ENCODE measurements at regions not wholly inside any gene's neighbourhood (a gene's known extent, or its start where the extent isn't known, plus 50 kb on each side); places are given as distances from the start of the nearest gene placed in this dataset.

DNA sequence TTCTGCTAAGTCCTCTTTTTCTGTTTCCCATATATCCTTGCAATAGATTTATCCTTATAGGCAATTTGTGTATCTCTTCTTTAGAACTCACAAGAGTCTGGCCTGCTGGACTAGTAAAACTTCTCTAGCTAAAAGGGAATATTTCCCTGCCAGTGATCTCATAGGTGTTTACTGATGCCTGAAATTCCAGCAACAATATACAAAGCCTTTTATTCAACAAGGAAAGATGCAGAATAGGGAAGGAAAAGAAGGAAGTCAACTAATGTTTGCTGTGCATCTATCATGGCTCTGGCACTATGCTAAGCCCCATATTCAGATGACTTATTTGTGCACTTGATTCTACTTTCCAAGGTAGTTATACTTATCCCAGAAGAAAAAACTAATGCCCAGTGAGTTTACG lies 160.0 kb upstream of the DMRTA1 start:
- TF ChIP-seq, protein P1, sequence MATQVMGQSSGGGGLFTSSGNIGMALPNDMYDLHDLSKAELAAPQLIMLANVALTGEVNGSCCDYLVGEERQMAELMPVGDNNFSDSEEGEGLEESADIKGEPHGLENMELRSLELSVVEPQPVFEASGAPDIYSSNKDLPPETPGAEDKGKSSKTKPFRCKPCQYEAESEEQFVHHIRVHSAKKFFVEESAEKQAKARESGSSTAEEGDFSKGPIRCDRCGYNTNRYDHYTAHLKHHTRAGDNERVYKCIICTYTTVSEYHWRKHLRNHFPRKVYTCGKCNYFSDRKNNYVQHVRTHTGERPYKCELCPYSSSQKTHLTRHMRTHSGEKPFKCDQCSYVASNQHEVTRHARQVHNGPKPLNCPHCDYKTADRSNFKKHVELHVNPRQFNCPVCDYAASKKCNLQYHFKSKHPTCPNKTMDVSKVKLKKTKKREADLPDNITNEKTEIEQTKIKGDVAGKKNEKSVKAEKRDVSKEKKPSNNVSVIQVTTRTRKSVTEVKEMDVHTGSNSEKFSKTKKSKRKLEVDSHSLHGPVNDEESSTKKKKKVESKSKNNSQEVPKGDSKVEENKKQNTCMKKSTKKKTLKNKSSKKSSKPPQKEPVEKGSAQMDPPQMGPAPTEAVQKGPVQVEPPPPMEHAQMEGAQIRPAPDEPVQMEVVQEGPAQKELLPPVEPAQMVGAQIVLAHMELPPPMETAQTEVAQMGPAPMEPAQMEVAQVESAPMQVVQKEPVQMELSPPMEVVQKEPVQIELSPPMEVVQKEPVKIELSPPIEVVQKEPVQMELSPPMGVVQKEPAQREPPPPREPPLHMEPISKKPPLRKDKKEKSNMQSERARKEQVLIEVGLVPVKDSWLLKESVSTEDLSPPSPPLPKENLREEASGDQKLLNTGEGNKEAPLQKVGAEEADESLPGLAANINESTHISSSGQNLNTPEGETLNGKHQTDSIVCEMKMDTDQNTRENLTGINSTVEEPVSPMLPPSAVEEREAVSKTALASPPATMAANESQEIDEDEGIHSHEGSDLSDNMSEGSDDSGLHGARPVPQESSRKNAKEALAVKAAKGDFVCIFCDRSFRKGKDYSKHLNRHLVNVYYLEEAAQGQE (IDR thresholded peaks at IDR 0.05; ENCODE audit: insufficient read depth in 1 of 2, low read depth in 2 of 2, low read length in 2 of 2) = no peak
- TF ChIP-seq POLR2AphosphoS5 (IDR thresholded peaks at IDR 0.05; ENCODE audit: low read depth, low read length) (no peak), SIN3A (IDR thresholded peaks at IDR 0.05; ENCODE audit: borderline replicate concordance, insufficient read depth, low read length) (no peak)

DNA sequence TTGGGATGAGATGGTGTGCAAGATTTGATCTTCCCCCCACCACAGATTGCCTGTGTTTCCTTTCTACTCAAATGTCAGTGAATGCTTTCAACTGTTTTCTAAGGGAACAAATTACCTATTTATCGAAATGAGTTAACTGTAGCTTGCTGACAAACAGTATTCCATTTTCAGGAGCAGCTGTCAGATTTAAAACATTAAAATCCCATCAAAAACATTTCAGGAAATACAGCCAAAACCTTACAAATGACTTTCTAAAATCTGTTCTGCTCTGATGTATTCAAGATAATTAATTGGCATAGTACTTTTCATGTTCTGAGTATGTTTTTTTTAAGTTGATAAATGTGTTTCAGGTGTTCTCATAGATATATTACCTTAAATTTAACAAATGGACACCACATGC lies 158.0 kb upstream of the DMRTA1 start:
- TF ChIP-seq TAF1 (IDR thresholded peaks at IDR 0.05; ENCODE audit: borderline replicate concordance, insufficient read depth, low read length) = no peak
- no peak for TF ChIP-seq POLR2AphosphoS5 (IDR thresholded peaks at IDR 0.05; ENCODE audit: low read depth, low read length)
- TF ChIP-seq SIN3A (IDR thresholded peaks at IDR 0.05; ENCODE audit: borderline replicate concordance, insufficient read depth, low read length) = no peak
- TF ChIP-seq FOXP2 (optimal IDR thresholded peaks at IDR 0.05; ENCODE audit: borderline replicate concordance, extremely low read depth, extremely low read length, insufficient read depth) = no peak
- TF ChIP-seq, protein P1 (IDR thresholded peaks at IDR 0.05; ENCODE audit: insufficient read depth in 1 of 2, low read depth in 2 of 2, low read length in 2 of 2) = no peak

DNA sequence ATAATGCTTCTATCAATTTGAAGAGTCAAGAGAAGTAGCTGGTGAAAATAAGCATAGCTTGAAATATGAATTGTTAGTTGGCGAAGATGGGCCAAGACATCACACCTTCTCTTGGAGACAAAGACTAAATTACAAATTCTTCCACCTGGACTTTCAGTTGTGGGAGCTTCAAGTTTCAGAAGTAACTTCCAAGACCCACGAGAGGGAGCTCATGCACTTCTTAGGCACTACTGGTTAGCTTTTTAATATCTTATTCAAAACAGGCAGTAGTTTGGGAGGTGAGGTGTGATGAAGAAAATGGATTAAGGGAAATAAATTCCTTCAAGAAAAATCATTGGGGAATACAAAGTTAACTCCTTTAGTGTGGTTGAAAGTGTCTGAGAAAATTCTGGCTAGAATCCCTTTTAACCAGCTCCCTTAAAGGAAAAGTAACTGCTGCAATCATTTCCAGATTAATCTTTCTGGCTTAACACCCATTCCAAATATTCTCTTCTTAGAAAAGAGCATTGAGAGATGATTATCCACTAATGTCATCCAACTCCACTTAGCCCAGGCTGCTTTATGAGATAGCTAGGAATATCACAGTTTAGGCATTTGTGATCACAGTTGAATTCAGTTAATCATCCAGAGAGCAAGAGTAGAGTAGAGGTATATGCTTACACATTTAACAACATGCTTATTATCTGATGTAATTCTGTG lies 139.5 kb upstream of the DMRTA1 start:
- TF ChIP-seq POLR2AphosphoS5 (IDR thresholded peaks at IDR 0.05; ENCODE audit: low read depth, low read length) (no peak), SIN3A (IDR thresholded peaks at IDR 0.05; ENCODE audit: borderline replicate concordance, insufficient read depth, low read length) (no peak), FOXP2 (optimal IDR thresholded peaks at IDR 0.05; ENCODE audit: borderline replicate concordance, extremely low read depth, extremely low read length, insufficient read depth) (no peak), TAF1 (IDR thresholded peaks at IDR 0.05; ENCODE audit: borderline replicate concordance, insufficient read depth, low read length) (no peak)
- TF ChIP-seq, protein P1 (IDR thresholded peaks at IDR 0.05; ENCODE audit: insufficient read depth in 1 of 2, low read depth in 2 of 2, low read length in 2 of 2) = no peak

DNA sequence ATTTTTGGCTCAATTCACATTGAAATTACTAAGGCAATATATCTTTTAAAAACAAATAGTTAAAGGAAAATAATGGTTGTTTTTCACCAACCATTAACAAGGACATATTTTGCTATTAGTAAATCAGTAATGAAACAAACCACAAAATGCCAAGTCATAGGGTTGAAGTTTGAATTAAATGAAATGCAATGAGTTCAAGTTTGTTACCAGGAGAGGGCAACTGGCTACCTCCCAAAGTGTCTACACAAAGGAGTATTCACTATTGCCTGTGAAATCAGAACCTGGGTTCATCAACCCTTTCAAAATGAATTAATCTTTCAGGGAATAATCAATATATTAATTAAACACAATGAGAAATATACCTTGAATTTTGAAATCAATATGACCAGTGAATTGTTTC lies 138.4 kb upstream of the DMRTA1 start:
- no peak for TF ChIP-seq TAF1 (IDR thresholded peaks at IDR 0.05; ENCODE audit: borderline replicate concordance, insufficient read depth, low read length)
- no peak for TF ChIP-seq SIN3A (IDR thresholded peaks at IDR 0.05; ENCODE audit: borderline replicate concordance, insufficient read depth, low read length)
- TF ChIP-seq, protein P1 (IDR thresholded peaks at IDR 0.05; ENCODE audit: insufficient read depth in 1 of 2, low read depth in 2 of 2, low read length in 2 of 2) = no peak
- no peak for TF ChIP-seq POLR2AphosphoS5 (IDR thresholded peaks at IDR 0.05; ENCODE audit: low read depth, low read length)
- TF ChIP-seq FOXP2 (optimal IDR thresholded peaks at IDR 0.05; ENCODE audit: borderline replicate concordance, extremely low read depth, extremely low read length, insufficient read depth) = no peak

DNA sequence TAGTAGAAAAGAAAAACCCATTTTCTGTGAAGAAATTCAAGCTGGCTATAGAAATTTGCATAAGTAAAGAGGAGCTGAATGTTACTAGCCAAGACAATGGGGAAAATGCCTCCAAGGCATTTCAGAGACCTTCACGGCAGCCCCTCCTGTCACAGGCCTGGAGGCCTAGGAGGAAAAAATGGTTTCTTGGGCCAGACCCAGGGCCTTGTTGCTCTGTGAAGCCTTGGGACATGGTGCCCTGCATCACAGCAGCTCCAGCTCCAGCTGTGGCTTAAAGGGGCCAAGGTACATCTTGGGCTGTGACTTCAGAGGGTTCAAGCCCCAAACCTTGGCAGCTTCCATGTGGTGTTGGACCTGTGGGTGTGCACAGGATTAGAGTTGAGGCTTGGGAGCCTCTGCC lies 130.0 kb upstream of the DMRTA1 start:
- no peak for TF ChIP-seq FOXP2 (optimal IDR thresholded peaks at IDR 0.05; ENCODE audit: borderline replicate concordance, extremely low read depth, extremely low read length, insufficient read depth)
- TF ChIP-seq, protein P1 (IDR thresholded peaks at IDR 0.05; ENCODE audit: insufficient read depth in 1 of 2, low read depth in 2 of 2, low read length in 2 of 2) = no peak
- no peak for TF ChIP-seq SIN3A (IDR thresholded peaks at IDR 0.05; ENCODE audit: borderline replicate concordance, insufficient read depth, low read length)
- no peak for TF ChIP-seq POLR2AphosphoS5 (IDR thresholded peaks at IDR 0.05; ENCODE audit: low read depth, low read length)
- TF ChIP-seq TAF1 (IDR thresholded peaks at IDR 0.05; ENCODE audit: borderline replicate concordance, insufficient read depth, low read length) = no peak

All from PFSK-1 (cell line).